Stimulated activated CD8-positive, alpha-beta memory T cell treated with anti-CD3 and anti-CD28 coated beads, Interleukin-4, amount 100 ng/mL, for 1 hour (primary cell): ENCODE measurements at regions not wholly inside any gene's neighbourhood (a gene's known extent, or its start where the extent isn't known, plus 50 kb on each side); places are given as distances from the start of the nearest gene placed in this dataset.
"Not testable (repeated sequence)": the region's sequence is repeated elsewhere in the genome, so short reads cannot be mapped to it uniquely, and the experiment has no call there.

Source experiments
- DNase-seq, 2 donors: peaks; one replicate each; pipeline ENCODE4 v3.0.0-alpha.2; 2020; ENCODE audit warnings: low read depth in 2 of 2, low spot score in 1 of 2

- no peak for DNase-seq
Observed at GRCh38 chr6:44734886-44735629, 347.6 kb downstream of the CDC5L start.

- no peak for DNase-seq
Observed at GRCh38 chr6:44735630-44735963, 348.1 kb downstream of the CDC5L start.

- no peak for DNase-seq
Observed at GRCh38 chr6:44737341-44737740, 349.8 kb downstream of the CDC5L start.

- DNase-seq, result no peak
Observed at GRCh38 chr6:44737829-44738528, 350.5 kb downstream of the CDC5L start.

- DNase-seq, result no peak
Observed at GRCh38 chr6:44738601-44739146, 351.2 kb downstream of the CDC5L start.

- no peak for DNase-seq
Observed at GRCh38 chr6:44739181-44739580, 351.7 kb downstream of the CDC5L start.

- DNase-seq, result no peak
Observed at GRCh38 chr6:44740566-44741120, 353.1 kb downstream of the CDC5L start.

GRCh38 chr6:44742201-44742600 is 354.7 kb downstream of the CDC5L start:
- no peak for DNase-seq

- no peak for DNase-seq
Observed at GRCh38 chr6:44742828-44743372, 355.4 kb downstream of the CDC5L start.

GRCh38 chr6:44760116-44760515 is 372.6 kb downstream of the CDC5L start:
- DNase-seq, result not testable (repeated sequence)

- no peak for DNase-seq
Observed at GRCh38 chr6:44761046-44761445, 373.5 kb downstream of the CDC5L start.

GRCh38 chr6:44762496-44762895 is 375.0 kb downstream of the CDC5L start:
- DNase-seq, result no peak

GRCh38 chr6:44771647-44772415 is 384.3 kb downstream of the CDC5L start:
- no peak for DNase-seq

- DNase-seq, result no peak
Observed at GRCh38 chr6:44772838-44773237, 385.3 kb downstream of the CDC5L start.

GRCh38 chr6:44775121-44775520 is 387.6 kb downstream of the CDC5L start:
- DNase-seq, result no peak

- DNase-seq, result no peak
Observed at GRCh38 chr6:44776344-44776743, 388.8 kb downstream of the CDC5L start.

- no peak for DNase-seq
Observed at GRCh38 chr6:44778513-44778912, 391.0 kb downstream of the CDC5L start.
